Hippocampal formation (tissue), 2 donors: ENCODE measurements at regions not wholly inside any gene's neighbourhood (a gene's known extent, or its start where the extent isn't known, plus 50 kb on each side); places are given as distances from the start of the nearest gene placed in this dataset.
A peak's percentile ranks its signal among the peaks of the same experiment; 100 is the strongest.

Experiments used
- DNase-seq, 2 donors: peaks; one replicate each; lab custom pipeline; 2025; lab: John Stamatoyannopoulos, UW

- no peak for DNase-seq
Observed at GRCh38 chr2:164439885-164440284, 181.4 kb downstream of the GRB14 start.

- DNase-seq, result no peak
Observed at GRCh38 chr2:164439235-164439634, 182.0 kb downstream of the GRB14 start.

GRCh38 chr2:164438490-164439205 lies 182.6 kb downstream of the GRB14 start:
- no peak for DNase-seq

GRCh38 chr2:164436131-164436530 lies 185.2 kb downstream of the GRB14 start:
- DNase-seq, result no peak

- peak; percentile 9 to 55 for DNase-seq
Observed at GRCh38 chr2:164430166-164430783, 191.0 kb downstream of the GRB14 start.

GRCh38 chr2:164429354-164429753 lies 191.9 kb downstream of the GRB14 start:
- no peak for DNase-seq

GRCh38 chr2:164427111-164427510 lies 194.2 kb downstream of the GRB14 start:
- no peak for DNase-seq

- no peak for DNase-seq
Observed at GRCh38 chr2:164420787-164421186, 200.5 kb downstream of the GRB14 start.

GRCh38 chr2:164412831-164413230 lies 208.5 kb downstream of the GRB14 start:
- no peak for DNase-seq

GRCh38 chr2:164389411-164389810 lies 231.9 kb downstream of the GRB14 start:
- DNase-seq, result no peak

- DNase-seq, result no peak
Observed at GRCh38 chr2:164388511-164388910, 232.8 kb downstream of the GRB14 start.

GRCh38 chr2:164386231-164386630 lies 235.1 kb downstream of the GRB14 start:
- DNase-seq, result no peak

GRCh38 chr2:164384434-164384833 lies 236.8 kb downstream of the GRB14 start:
- no peak for DNase-seq

GRCh38 chr2:164371916-164372315 lies 249.4 kb downstream of the GRB14 start:
- DNase-seq, result no peak

GRCh38 chr2:164369366-164369765 lies 251.9 kb downstream of the GRB14 start:
- DNase-seq, result no peak

GRCh38 chr2:164368896-164369295 lies 252.4 kb downstream of the GRB14 start:
- DNase-seq, result no peak

- DNase-seq, result no peak
Observed at GRCh38 chr2:164363646-164364045, 257.6 kb downstream of the GRB14 start.

- no peak for DNase-seq
Observed at GRCh38 chr2:164351536-164351935, 269.7 kb downstream of the GRB14 start.

GRCh38 chr2:164335947-164336346 lies 285.3 kb downstream of the GRB14 start:
- DNase-seq, result no peak

GRCh38 chr2:164335128-164335527 lies 286.2 kb downstream of the GRB14 start:
- no peak for DNase-seq

GRCh38 chr2:164328310-164328709 lies 293.0 kb downstream of the GRB14 start:
- DNase-seq, result no peak

- no peak for DNase-seq
Observed at GRCh38 chr2:164323978-164324377, 297.3 kb downstream of the GRB14 start.

- no peak for DNase-seq
Observed at GRCh38 chr2:164314148-164314547, 307.1 kb downstream of the GRB14 start.

GRCh38 chr2:164306872-164307271 lies 314.4 kb downstream of the GRB14 start:
- DNase-seq, result no peak
